SK-MEL-5 (cell line): ENCODE measurements at regions not wholly inside any gene's neighbourhood (a gene's known extent, or its start where the extent isn't known, plus 50 kb on each side); places are given as distances from the start of the nearest gene placed in this dataset.

Experiments used
- DNase-seq: peaks from one replicate; pipeline ENCODE4 v3.0.0-alpha.2; 2016; ENCODE audit warnings: low read depth, low spot score
- in situ Hi-C: cut with HindIII; loops from 2 replicates; pipeline ENCODE4 v1.10.0; 2016; ENCODE audit warnings: low sequenced_read_pairs, high pct_unique_total_duplicates, low pct_unique_long_range_greater_than_20kb

DNA sequence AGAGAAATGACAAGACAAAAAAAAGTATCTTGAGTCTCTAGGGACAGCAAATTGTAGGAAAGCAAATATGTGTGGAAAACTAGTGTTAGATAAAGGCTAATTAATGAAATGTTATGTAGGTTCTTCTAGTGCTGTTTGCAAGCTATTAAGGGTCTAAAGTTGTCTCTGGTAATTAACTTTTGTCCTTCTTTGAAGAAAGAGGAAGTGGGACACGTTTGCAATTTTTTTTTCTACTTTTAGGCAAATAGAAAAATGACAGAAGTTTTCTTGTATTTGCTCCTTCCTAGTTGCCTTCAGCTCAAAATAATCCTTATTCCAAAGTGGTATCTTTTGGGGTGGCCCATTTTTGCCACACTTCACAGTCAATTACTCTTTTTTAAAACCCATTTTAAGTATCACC lies 1877.7 kb upstream of the PRR20A start:
- DNase-seq = no peak
- in situ Hi-C loops = no loop called here

DNA sequence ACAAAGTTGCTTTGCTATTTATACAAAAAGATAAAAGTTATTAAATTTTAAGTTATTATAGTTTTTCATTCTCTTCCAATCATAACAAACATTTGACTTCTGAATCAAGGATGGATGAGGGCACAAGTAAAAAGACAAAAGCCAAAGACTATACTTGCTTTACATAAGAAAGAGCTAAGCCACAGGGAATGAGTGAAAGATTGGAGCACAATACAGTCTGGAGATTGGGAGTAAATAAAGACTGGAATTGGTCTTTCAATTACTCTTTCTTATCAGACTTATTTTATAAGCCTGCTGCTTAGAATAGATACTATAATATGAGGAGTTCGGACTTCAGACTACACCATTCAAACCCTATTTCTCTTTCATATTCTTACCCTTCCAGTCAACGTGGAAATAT lies 1874.1 kb upstream of the PRR20A start:
- DNase-seq = no peak
- in situ Hi-C loops = no loop called here

DNA sequence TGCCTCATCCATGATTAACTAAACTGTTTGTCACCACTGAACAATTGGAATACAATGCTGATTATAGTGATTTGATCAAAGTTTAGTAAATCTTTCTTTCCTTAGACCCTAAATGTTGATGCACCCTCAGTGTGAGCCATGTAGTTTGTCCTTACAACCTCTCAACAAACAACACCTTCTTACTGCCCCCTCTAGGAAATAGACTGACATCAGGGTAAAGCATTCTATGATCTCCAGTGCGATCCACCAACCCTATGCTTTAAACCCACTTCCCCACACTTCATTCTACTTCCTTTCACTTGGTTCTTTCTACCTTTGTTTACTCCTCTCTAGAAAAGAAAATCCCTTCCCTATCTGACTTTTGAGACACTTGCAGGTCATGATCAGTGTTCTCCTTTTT lies 1842.5 kb upstream of the PRR20A start:
- in situ Hi-C loops = no loop called here
- no peak for DNase-seq

DNA sequence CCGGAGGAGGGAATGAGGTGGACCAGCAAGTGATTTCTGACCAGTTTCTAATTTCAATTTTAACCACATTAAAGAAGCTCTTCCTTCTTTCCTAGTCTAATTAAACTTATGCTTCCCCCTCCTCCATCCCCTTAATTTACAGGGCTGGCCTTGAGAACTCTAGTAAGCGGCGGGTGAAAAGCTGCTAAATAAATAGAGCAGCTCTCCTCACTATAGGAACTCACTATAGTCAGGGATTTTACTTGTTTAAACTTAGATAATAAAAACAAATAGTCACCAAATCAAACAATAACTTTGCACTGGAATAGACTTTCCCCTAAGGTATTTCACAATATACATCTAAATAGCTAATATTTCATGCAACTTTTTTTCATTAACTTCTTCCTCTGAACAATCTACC lies 1838.2 kb upstream of the PRR20A start:
- in situ Hi-C loops = no loop called here
- no peak for DNase-seq

DNA sequence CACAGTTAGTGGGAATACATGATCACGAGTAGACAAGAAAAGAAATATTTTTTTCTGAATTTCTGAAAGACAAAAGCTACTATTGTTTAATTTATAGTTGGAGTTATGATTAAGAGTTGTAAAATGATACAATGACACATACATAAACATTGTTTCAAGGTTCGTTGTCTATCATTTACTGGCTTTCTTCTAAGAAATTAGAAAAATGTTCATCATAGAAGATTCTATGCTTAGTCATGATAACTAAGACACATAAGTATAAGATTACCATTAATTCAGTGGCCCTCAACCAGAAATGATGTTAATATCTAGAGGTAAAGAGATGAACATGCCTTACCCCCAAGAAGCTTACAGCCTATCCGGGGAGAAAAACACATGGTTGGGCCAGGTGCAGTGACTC lies 1832.8 kb upstream of the PRR20A start:
- DNase-seq = no peak
- in situ Hi-C loops = no loop called here

DNA sequence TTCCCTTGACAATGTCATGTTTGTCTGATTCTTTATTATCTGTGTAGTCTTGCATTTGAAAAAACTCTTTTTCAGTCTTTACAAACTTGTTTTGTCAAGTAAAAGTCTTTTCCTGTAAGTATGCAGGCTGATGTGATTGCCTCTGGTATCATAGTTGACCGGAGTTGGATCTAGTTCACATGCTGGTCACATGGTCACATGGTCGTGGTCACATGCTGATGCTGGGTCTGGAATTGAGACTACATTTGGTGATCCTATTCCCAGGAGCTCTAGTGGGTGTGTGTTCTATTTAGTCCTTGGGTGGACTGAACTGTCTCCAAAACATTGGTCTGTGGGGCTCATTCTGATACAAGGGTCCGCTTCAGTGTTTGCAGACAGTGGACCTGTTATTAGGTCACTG lies 1798.8 kb upstream of the PRR20A start:
- in situ Hi-C loops = no loop called here
- DNase-seq = peak; percentile 32

DNA sequence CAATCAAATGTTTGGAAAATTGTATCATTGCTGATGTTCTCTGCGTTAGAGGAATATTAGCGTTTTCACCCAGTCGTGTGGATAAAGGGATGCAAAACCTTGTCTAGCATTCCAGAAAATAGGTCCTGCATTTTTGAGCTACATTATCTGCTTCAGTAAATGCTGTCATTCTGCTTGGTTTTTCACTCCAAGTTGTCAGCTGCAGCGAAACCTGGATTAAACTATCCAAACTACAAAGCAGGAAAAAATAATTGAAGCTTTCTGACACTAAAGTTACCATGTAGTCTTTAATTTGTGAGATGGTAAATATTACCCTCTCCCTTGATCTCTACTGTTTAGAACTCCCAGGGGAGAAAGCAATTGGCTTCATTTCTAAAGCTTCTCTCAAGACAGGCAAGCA lies 1795.5 kb upstream of the PRR20A start:
- in situ Hi-C loops = no loop called here
- DNase-seq = no peak

DNA sequence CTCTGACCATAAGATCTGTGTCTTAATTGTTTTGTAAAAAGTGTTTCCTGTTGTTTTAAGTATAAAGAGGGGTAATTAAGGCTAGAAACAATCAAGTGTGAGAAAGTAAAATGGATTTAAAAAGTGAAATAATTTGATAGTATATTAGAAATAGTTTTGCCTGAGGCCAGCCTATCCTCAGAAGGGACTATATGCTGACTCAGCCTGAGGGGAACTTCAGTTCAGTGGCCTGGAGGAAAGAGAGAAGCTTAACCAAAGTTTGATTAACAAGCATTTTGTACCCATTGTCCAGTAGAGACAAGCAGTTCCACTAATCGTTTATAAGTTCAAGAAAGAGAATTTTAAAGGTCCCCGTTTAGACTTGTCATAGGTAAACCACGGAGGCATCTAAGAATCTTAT lies 1793.2 kb upstream of the PRR20A start:
- in situ Hi-C loops = no loop called here

DNA sequence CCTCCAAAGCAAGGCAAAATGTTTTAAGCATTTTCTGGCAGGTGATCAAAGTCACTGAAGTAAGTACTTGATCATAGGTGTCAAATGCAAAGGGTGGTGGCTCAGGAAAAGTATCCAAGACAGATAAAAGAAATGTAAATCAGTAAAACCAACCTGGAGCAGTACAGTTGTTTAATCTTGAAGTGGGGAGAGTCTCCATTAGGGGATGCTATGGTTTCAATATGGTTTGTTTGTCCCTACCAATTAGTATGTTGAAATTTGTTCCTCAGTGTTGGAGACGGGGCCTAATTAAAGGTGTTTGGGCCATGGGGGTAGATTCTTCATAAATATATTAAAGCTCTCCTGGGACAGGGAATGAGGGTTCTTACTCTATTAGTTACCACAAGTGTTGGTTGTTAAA lies 1781.7 kb upstream of the PRR20A start:
- in situ Hi-C loops = no loop called here
- DNase-seq = no peak

More for the DNA sequence above, 1793.2 kb upstream of the PRR20A start:
- no peak for DNase-seq

DNA sequence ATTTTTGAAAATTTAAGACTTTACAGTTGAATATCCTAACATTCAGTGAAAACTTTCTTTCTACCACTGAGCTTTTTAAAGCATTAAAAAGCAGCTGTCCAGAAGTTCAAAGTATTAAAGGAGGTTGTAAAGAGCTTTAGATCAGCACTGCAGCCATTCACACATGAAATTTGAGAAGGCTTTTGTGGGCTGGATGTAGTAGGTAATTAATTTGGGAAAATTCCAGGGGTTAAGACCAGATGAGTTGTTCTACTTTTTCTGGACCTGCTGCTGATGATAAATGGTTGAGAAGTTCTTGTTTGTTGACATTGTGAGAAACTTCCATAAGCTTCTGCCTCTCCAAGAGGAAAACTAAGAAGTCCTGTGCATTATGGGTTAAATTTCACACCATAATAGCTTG lies 1779.6 kb upstream of the PRR20A start:
- DNase-seq = no peak
- in situ Hi-C loops = no loop called here

DNA sequence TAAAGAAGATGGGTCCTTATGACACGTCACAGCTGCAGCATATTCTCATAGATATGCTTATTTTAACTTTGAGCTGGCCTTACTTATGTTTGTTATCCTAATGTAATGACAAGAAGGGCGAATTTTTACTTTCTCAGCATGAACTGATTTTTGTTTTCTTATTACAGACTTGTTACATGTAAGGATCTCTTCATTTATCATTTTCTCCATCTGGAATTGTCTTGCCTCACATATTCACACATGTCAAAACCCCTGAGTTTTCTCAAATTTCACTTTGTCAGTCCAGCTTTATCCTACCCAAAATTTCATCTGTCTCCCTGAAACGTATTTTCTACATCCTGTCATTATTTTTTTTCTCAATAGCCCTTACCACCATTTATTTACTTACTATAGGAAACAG lies 1774.0 kb upstream of the PRR20A start:
- in situ Hi-C loops = no loop called here

DNA sequence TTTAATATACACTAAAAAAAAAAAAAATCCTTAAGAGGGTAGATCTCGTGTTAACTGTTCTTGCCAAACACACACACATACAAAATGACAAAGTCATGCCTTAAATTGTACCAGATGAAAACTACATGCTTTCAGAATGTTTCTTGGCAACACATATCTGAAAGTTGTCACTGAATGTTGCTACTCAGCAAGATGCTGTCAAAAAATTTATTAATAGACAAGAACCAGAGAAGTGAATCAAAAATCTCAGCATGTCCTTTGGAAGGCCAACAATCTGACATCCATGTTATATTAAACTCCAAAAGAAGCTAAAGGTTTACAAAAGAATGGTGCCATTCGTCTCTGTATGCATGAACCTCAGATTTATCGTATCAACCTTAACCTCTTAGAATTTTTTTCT lies 1746.2 kb upstream of the PRR20A start:
- in situ Hi-C loops = no loop called here
- DNase-seq = no peak

More for the DNA sequence above, 1774.0 kb upstream of the PRR20A start:
- no peak for DNase-seq

DNA sequence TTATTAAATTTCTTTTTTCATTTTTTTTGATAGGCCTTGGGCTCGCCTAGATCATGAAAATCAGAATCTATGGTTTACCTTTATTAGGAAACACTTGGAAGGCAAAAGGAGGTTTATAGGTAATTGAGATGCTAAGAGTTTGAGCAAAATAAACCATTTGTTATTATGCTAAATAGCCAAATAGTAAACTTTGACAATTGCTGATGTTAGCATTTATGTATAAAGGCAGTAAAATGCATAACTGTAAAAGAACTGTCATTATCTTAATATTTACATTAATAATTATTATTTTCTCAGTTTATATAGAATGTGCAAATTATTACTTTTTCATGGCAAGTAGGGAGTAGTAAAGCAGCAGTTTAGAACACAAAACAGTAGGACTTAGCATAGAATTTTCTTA lies 1737.8 kb upstream of the PRR20A start:
- no peak for DNase-seq
- in situ Hi-C loops = no loop called here

DNA sequence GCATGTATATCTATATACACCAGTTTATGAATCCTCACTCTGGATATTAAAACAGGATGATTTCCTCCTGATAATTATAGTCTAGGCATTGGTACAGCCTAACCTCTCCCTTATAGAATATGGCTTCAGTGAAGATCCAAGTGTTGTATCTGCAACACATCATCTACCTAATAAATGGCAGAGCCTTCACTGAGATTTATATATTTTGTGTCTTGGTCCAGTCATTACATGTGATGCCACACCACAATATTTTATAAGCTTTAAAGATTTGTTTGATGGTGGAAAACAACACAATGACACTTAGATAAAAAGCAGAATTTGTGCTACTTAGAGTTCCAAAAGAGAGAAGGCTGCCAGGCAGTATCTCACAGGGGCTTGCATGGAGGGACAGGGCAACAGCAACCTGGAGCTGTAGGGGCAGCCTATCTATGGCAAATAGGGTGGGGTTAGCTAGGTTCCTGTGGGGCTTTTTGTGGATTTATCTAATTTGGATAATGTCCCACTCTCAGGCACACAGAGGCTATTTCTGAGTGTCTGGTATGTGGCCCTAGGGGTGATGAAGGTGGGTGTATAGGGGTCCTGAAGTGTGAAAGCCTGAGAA lies 1736.7 kb upstream of the PRR20A start:
- no peak for DNase-seq
- in situ Hi-C loops = no loop called here

DNA sequence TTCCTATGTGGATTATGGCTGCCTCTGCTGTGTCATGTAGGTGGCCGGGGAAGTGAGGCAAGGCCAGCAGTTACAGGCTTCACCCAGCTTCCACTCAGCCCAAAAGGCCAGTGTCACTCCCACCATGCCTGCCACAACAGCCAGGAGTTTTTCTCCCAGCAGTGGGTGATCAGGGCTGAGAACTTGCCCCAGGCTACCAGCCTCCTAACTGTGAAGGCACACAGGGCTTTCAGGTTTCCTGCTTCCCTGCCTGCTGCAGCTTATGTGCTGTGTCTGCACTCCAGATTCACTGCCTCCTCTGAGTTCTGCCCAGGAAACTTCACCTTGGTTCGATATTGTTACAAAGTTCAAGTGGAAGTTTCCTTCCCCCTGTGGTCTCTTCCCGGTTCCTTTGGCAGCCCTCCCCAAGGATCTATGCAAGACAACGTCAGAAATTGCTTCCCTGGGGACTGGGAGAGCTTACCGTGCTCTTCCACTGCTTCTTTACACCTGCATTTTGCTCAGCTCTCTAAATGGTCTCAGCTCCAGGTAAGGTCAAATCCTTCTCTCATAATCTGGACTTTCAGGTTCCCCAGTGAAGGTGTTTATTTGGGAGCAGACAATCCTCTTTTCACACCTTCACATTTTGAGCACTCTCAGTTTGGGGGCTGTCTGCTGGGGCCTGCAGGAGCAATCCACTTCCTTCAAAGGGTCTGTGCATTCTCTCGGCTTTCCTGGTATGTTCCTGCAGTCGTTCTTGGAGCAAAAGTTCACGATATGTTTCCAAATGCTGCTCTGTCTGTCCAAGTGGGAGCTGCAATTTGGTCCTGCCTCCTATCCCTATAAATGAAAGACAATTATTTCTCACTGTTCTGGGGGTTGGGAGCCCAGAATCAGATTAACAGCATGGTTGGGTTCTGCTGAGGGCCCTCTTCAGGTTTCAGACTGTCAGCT lies 1730.1 kb upstream of the PRR20A start:
- no peak for DNase-seq
- in situ Hi-C loops = no loop called here

DNA sequence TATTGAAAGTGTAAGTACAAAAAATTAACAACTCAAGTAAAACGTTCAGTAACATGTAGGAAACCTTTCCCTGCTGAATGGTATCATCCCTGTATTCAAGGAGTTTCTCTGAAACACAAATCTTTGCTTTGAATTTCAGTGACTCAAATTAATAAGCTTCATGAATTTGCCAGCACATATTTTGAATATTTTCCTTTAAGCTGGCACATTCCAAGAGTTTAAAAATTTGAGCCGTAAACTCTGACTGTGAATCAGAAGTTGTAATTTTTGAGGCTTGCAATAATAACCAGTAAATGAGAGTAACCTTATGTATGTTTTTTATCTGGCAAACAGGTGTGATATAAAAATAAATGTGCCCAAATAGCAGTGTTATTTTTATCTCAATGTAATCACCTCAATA lies 1722.6 kb upstream of the PRR20A start:
- DNase-seq = no peak
- in situ Hi-C loops = no loop called here

DNA sequence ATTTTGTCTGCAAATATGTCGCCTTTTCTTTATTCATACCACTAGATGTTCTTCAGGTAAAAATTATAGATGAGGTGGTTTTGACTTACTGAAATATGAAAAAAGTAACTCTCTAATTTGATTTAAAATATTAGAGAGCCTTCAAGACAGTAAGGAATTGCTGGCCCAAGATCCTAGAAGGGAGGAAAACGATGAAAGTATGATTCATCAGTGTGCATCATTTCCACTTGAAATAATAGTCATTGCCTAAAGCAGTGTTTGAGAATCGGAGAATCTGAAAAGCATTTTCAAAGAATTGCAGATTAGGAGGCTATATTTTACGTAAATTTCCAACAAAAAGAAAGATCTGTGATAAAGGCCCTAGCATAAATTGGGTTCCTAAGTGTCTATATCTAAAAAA lies 1707.9 kb upstream of the PRR20A start:
- in situ Hi-C loops = no loop called here

DNA sequence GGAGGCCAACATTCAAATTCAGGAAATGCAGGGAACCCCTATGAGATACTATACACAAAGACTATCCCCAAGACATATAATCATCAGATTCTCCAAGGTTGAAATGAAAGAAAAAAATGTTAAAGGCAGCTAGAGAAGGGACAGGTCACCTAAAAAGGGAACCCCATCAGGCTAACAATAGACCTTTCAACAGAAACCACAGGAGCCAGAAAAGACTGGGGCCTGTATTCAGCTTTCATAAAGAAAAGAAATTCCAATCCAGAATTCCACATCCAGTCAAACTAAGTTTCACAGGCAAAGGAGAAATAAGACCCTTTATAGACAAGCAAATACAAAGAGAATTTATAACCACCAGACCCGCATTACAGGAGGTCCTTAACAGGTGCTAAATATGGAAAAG lies 1703.6 kb upstream of the PRR20A start:
- DNase-seq = no peak
- in situ Hi-C loops = no loop called here

More for the DNA sequence above, 1707.9 kb upstream of the PRR20A start:
- DNase-seq = no peak

DNA sequence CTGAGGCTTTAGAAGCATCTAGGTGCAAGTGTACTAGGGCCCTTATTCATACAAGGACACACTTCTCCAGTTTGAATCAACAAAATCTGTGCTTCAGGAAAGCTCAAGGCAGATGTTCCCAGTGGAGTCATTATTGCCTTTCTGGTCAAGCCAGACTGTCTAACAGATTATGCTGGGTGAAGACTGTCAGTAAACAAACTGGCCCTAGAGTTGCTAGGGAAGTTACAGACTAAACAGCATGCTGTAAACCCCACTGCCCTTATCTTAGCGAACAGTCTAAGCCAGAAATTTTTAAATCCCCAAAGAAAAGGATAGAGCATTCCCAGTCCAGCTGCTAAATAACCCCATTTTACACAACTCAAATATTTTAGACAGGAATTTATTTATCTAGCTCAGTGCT lies 1701.3 kb upstream of the PRR20A start:
- no peak for DNase-seq
- in situ Hi-C loops = no loop called here
